CD4-positive, alpha-beta memory T cell (primary cell): ENCODE measurements at regions not wholly inside any gene's neighbourhood (a gene's known extent, or its start where the extent isn't known, plus 50 kb on each side); places are given as distances from the start of the nearest gene placed in this dataset.
A peak's percentile ranks its signal among the peaks of the same experiment; 100 is the strongest.

Source experiments
- CTCF ChIA-PET: fragments of 350-600 bp; sonication (Branson Sonifier 250); formaldehyde crosslinking; loops from one replicate; lab custom pipeline; 2021; ENCODE audit warnings: inconsistent platforms; ENCODE audit not compliant: partially characterized antibody; lab: Charles Lee
- POLR2A ChIA-PET: fragments of 350-600 bp; sonication (Branson Sonifier 250); formaldehyde crosslinking; loops from one replicate; lab custom pipeline; 2021; ENCODE audit not compliant: partially characterized antibody; lab: Charles Lee
- DNase-seq, 5 donors: peaks; one replicate each; pipeline versions ENCODE4 v3.0.0 to v3.0.0-alpha.2; 2020 to 2022; ENCODE audit warnings: mixed read lengths in 1 of 5
- H3K27ac ChIP-seq: one replicate; pipeline ENCODE4 v1.7.0; 2013; ENCODE audit warnings: low read depth, low read length
- H3K27me3 ChIP-seq: 2 replicates; pipeline ENCODE4 v1.7.0; 2013; ENCODE audit warnings: mild to moderate bottlenecking, low read length, moderate library complexity; ENCODE audit not compliant: insufficient read depth
- H3K36me3 ChIP-seq: 2 replicates; pipeline ENCODE4 v1.7.0; 2013; ENCODE audit warnings: mild to moderate bottlenecking, low read length, moderate library complexity; ENCODE audit not compliant: insufficient read depth
- H3K4me1 ChIP-seq: 2 replicates; pipeline ENCODE4 v1.7.0; 2013; ENCODE audit warnings: mild to moderate bottlenecking, low read length, moderate library complexity; ENCODE audit not compliant: insufficient read depth
- H3K4me3 ChIP-seq, 2 donors: one replicate each; pipeline ENCODE4 v1.7.0; 2013; ENCODE audit warnings: low read length in 2 of 2, mild to moderate bottlenecking in 1 of 2
- H3K9me3 ChIP-seq, 2 donors: one replicate each; pipeline ENCODE4 v1.7.0; 2013; ENCODE audit warnings: low read length in 2 of 2, control low read depth in 1 of 2; ENCODE audit not compliant: control insufficient read depth in 1 of 2
- H3K27ac Mint-ChIP-seq, 7 donors: one replicate each; pipeline ENCODE4 v1.8.0; 2020 to 2021; ENCODE audit warnings: mixed read lengths in 7 of 7, mild to moderate bottlenecking in 6 of 7, inconsistent platforms in 3 of 7, moderate library complexity in 3 of 7
- H3K27me3 Mint-ChIP-seq, 2 donors: one replicate each; pipeline ENCODE4 v1.8.0; 2020 to 2021; ENCODE audit warnings: mixed read lengths in 2 of 2
- H3K36me3 Mint-ChIP-seq, 2 donors: one replicate each; pipeline ENCODE4 v1.8.0; 2020 to 2021; ENCODE audit warnings: mixed read lengths in 2 of 2, inconsistent platforms in 1 of 2, mild to moderate bottlenecking in 1 of 2
- H3K4me1 Mint-ChIP-seq, 4 donors: one replicate each; pipeline ENCODE4 v1.8.0; 2020 to 2021; ENCODE audit warnings: mixed read lengths in 4 of 4, mild to moderate bottlenecking in 1 of 4
- H3K4me3 Mint-ChIP-seq, 8 donors: one replicate each; pipeline ENCODE4 v1.8.0; 2020 to 2021; ENCODE audit warnings: mixed read lengths in 8 of 8, mild to moderate bottlenecking in 7 of 8, moderate library complexity in 6 of 8, inconsistent platforms in 3 of 8
- H3K9me3 Mint-ChIP-seq, 8 donors: one replicate each; pipeline ENCODE4 v1.8.0; 2020 to 2021; ENCODE audit warnings: mixed read lengths in 8 of 8, mild to moderate bottlenecking in 5 of 8, inconsistent platforms in 3 of 8, moderate library complexity in 1 of 8
- intact Hi-C: fragments of 100-400 bp; cut with micrococcal nuclease; formaldehyde crosslinking; loops from one replicate; pipeline ENCODE4 v1.15.1; 2023

- DNase-seq, result no peak
- H3K9me3 Mint-ChIP-seq, result no peaks in the 10 kb centered on the region
- H3K4me1 ChIP-seq, result no peaks in the 10 kb centered on the region
- H3K27me3 ChIP-seq, result no peaks in the 10 kb centered on the region
- H3K9me3 ChIP-seq, result no peaks in the 10 kb centered on the region
- H3K27ac Mint-ChIP-seq, result no peak overlapping the region
- no peaks in the 10 kb centered on the region for H3K27me3 Mint-ChIP-seq
- no peak overlapping the region for H3K27ac ChIP-seq
- H3K36me3 Mint-ChIP-seq, result no peaks in the 10 kb centered on the region
- H3K4me1 Mint-ChIP-seq, result peaks cover 1 to 16% (median 6%) of the 10 kb centered on the region in 4 donors
- no peak overlapping the region for H3K4me3 ChIP-seq
- no peak overlapping the region for H3K4me3 Mint-ChIP-seq
- POLR2A ChIA-PET, result no interaction called here
- H3K36me3 ChIP-seq, result no peaks in the 10 kb centered on the region
- CTCF ChIA-PET, result no interaction called here
- intact Hi-C loops, result no loop called here
These were observed 156.8 kb upstream of the RADX start for GRCh38 chrX:106454991-106455390.

GRCh38 chrX:106457802-106458201 lies 154.0 kb upstream of the RADX start:
- CTCF ChIA-PET, result no interaction called here
- H3K27me3 Mint-ChIP-seq, result no peaks in the 10 kb centered on the region

DNA sequence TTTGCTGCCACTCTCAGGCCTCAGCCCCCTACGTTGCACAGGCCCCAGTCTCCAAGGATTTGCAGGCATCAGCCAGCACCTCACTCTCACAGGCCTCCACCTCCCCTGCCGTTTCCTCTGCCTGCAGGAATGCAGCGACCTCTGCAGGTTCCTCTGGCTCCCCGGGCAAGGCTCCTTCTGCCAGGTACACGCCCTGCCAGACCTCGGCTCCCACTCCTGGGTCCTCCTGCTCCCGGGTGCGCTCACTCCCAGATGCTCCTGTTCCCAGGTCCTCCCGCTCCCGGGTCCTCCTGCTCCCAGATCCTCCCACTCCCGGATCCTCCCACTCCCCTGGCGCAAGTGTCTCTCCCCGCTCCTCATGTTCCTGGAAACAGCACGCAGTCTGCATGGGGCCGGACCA lies 144.4 kb upstream of the RADX start:
- Histone ChIP-seq H3K27me3 (no peaks in the 10 kb centered on the region), H3K4me3 (no peak overlapping the region), H3K9me3 (no peaks in the 10 kb centered on the region), H3K27ac (no peak overlapping the region), H3K4me1 (no peaks in the 10 kb centered on the region), H3K36me3 (no peaks in the 10 kb centered on the region)
- POLR2A ChIA-PET, result no interaction called here
- intact Hi-C loops, result no loop called here
- Mint-ChIP-seq H3K27ac (no peak overlapping the region), H3K36me3 (no peaks in the 10 kb centered on the region), H3K27me3 (peaks cover 0 to 7% of the 10 kb centered on the region in 2 donors), H3K9me3 (peaks cover 0 to 2% (median 0%) of the 10 kb centered on the region in 8 donors), H3K4me3 (no peak overlapping the region), H3K4me1 (no peaks in the 10 kb centered on the region)
- no peak for DNase-seq
- CTCF ChIA-PET, result interaction anchor here (1.4 kb wide), 1 partner anchor 14 kb away, joined by 3 read pairs; no protein-coding TSS in a partner anchor

More at GRCh38 chrX:106457802-106458201, 154.0 kb upstream of the RADX start:
- intact Hi-C loops, result no loop called here
- no peak overlapping the region for H3K4me3 Mint-ChIP-seq
- Histone ChIP-seq H3K27ac (no peak overlapping the region), H3K4me1 (no peaks in the 10 kb centered on the region), H3K4me3 (no peak overlapping the region), H3K9me3 (no peaks in the 10 kb centered on the region), H3K27me3 (no peaks in the 10 kb centered on the region), H3K36me3 (no peaks in the 10 kb centered on the region)
- no peak overlapping the region for H3K27ac Mint-ChIP-seq
- H3K9me3 Mint-ChIP-seq, result no peaks in the 10 kb centered on the region
- POLR2A ChIA-PET, result no interaction called here
- H3K4me1 Mint-ChIP-seq, result peaks cover 1 to 16% (median 6%) of the 10 kb centered on the region in 4 donors
- no peak for DNase-seq
- H3K36me3 Mint-ChIP-seq, result no peaks in the 10 kb centered on the region

- H3K4me3 ChIP-seq, result no peak overlapping the region
- H3K27ac ChIP-seq, result no peak overlapping the region
- Mint-ChIP-seq H3K4me3 (peak overlapping the region in 1 of 8 donors; percentile 6), H3K27ac (no peak overlapping the region), H3K36me3 (no peaks in the 10 kb centered on the region), H3K4me1 (no peaks in the 10 kb centered on the region), H3K9me3 (peaks cover 0 to 2% (median 0%) of the 10 kb centered on the region in 8 donors), H3K27me3 (peaks cover 0 to 7% of the 10 kb centered on the region in 2 donors)
- intact Hi-C loops, result no loop called here
- no peaks in the 10 kb centered on the region for H3K36me3 ChIP-seq
- no peaks in the 10 kb centered on the region for H3K9me3 ChIP-seq
- no peak for DNase-seq
- ChIA-PET POLR2A (no interaction called here), CTCF (no interaction called here)
- no peaks in the 10 kb centered on the region for H3K4me1 ChIP-seq
- H3K27me3 ChIP-seq, result no peaks in the 10 kb centered on the region
These were observed 143.8 kb upstream of the RADX start for GRCh38 chrX:106467943-106468342.

- H3K36me3 Mint-ChIP-seq, result no peaks in the 10 kb centered on the region
- no peaks in the 10 kb centered on the region for H3K4me1 Mint-ChIP-seq
- no peak overlapping the region for H3K4me3 Mint-ChIP-seq
- H3K27ac ChIP-seq, result no peak overlapping the region
- no peaks in the 10 kb centered on the region for H3K27me3 ChIP-seq
- peaks cover 0 to 2% (median 0%) of the 10 kb centered on the region in 8 donors for H3K9me3 Mint-ChIP-seq
- intact Hi-C loops, result no loop called here
- DNase-seq, result no peak
- H3K27me3 Mint-ChIP-seq, result peaks cover 0 to 7% of the 10 kb centered on the region in 2 donors
- H3K4me1 ChIP-seq, result no peaks in the 10 kb centered on the region
- POLR2A ChIA-PET, result no interaction called here
- CTCF ChIA-PET, result no interaction called here
- H3K4me3 ChIP-seq, result no peak overlapping the region
- no peaks in the 10 kb centered on the region for H3K36me3 ChIP-seq
- H3K9me3 ChIP-seq, result no peaks in the 10 kb centered on the region
- no peak overlapping the region for H3K27ac Mint-ChIP-seq
These were observed 143.3 kb upstream of the RADX start for GRCh38 chrX:106468433-106468832.

DNA sequence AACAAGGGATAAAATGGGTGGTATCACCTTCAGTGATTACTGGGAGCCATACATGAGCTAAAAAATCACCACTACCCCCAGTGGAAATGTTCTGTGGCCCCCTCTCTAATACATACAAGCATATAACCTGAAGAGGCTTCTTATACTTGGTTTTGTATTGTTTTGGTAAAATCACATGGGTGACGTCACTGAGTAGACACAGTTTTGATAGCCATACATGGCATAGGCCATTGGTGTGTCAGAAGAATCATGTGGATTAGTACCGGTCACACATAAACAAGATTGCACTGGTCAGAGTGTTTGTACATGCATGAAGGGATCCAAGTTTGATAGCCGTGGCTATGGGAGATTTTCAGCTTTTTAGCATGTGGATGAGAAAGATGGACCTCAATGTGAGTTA lies 131.9 kb upstream of the RADX start:
- no peak overlapping the region for H3K27ac Mint-ChIP-seq
- Histone ChIP-seq H3K36me3 (no peaks in the 10 kb centered on the region), H3K4me3 (no peak overlapping the region), H3K9me3 (no peaks in the 10 kb centered on the region), H3K27me3 (no peaks in the 10 kb centered on the region), H3K27ac (no peak overlapping the region), H3K4me1 (peaks cover 10% of the 10 kb centered on the region)
- DNase-seq, result no peak
- no peaks in the 10 kb centered on the region for H3K27me3 Mint-ChIP-seq
- H3K9me3 Mint-ChIP-seq, result no peaks in the 10 kb centered on the region
- ChIA-PET CTCF (interaction anchor here (2.0 kb wide), 1 partner anchor 140 kb away, joined by 19 read pairs; no protein-coding TSS in a partner anchor), POLR2A (no interaction called here)
- no peak overlapping the region for H3K4me3 Mint-ChIP-seq
- intact Hi-C loops, result loop anchor here (10.0 kb wide), 1 partner anchor 135 kb away; the partner anchor contains the start of gene RADX
- H3K36me3 Mint-ChIP-seq, result no peaks in the 10 kb centered on the region
- peaks cover 10 to 19% (median 14%) of the 10 kb centered on the region in 4 donors for H3K4me1 Mint-ChIP-seq

GRCh38 chrX:106481341-106481740 lies 130.4 kb upstream of the RADX start:
- intact Hi-C loops, result loop anchor here (10.0 kb wide), 1 partner anchor 133 kb away; the partner anchor contains the start of gene RADX
- no peaks in the 10 kb centered on the region for H3K9me3 Mint-ChIP-seq

More at GRCh38 chrX:106481341-106481740, 130.4 kb upstream of the RADX start:
- H3K27ac Mint-ChIP-seq, result no peak overlapping the region
- H3K27ac ChIP-seq, result no peak overlapping the region
- H3K4me1 Mint-ChIP-seq, result peaks cover 15 to 27% (median 20%) of the 10 kb centered on the region in 4 donors
- no peaks in the 10 kb centered on the region for H3K36me3 ChIP-seq
- H3K4me3 ChIP-seq, result no peak overlapping the region
- H3K36me3 Mint-ChIP-seq, result no peaks in the 10 kb centered on the region
- H3K4me3 Mint-ChIP-seq, result no peak overlapping the region
- no peaks in the 10 kb centered on the region for H3K27me3 ChIP-seq
- CTCF ChIA-PET, result interaction anchor here (0.6 to 2.0 kb wide), 10 partner anchors 9 to 1020 kb away, joined by 3 to 19 read pairs (median 4); partner anchors contain the start of gene RADX
- POLR2A ChIA-PET, result no interaction called here
- no peaks in the 10 kb centered on the region for H3K9me3 ChIP-seq
- peak; percentile 31 to 46 (median 32) for DNase-seq
- no peaks in the 10 kb centered on the region for H3K27me3 Mint-ChIP-seq
- peaks cover 16% of the 10 kb centered on the region for H3K4me1 ChIP-seq
